CD4-positive, alpha-beta T cell (primary cell): ENCODE measurements at regions not wholly inside any gene's neighbourhood (a gene's known extent, or its start where the extent isn't known, plus 50 kb on each side); places are given as distances from the start of the nearest gene placed in this dataset. TPM values are rescaled to one million over a fixed set of nuclear protein-coding genes. Genes with fewer than 3 reads are reported as not detected.

Source experiments
- ATAC-seq: fragments of 200-7000 bp; cut with Tn5 transposase; one replicate; pipeline ENCODE4 v1.10.0; 2022; ENCODE audit warnings: mild to moderate bottlenecking; ENCODE audit not compliant: poor library complexity
- CTCF ChIA-PET: fragments of 350-600 bp; sonication (Branson Sonifier 250); formaldehyde crosslinking; loops from one replicate; lab custom pipeline; 2021; ENCODE audit warnings: antibody characterized with exemption, inconsistent platforms; lab: Charles Lee
- POLR2A ChIA-PET: fragments of 350-600 bp; sonication (Branson Sonifier 250); formaldehyde crosslinking; loops from one replicate; lab custom pipeline; 2021; ENCODE audit warnings: antibody characterized with exemption, inconsistent platforms; lab: Charles Lee
- DNase-seq, 14 experiments: peaks; one replicate each; pipeline ENCODE4 v3.0.0-alpha.2; 2013 to 2020; ENCODE audit warnings: mixed read lengths in 2 of 14
- H3K27ac ChIP-seq, 2 donors: one replicate each; pipeline versions ENCODE4 v1.5.1 to v1.7.0; 2013; ENCODE audit warnings: low read length in 2 of 2, low read depth in 1 of 2, mild to moderate bottlenecking in 1 of 2
- H3K27me3 ChIP-seq, 2 experiments: 1 replicate in 1 of 2; 2 replicates in 1 of 2; pipeline versions ENCODE4 v1.6.1 to v1.7.0; 2013; ENCODE audit warnings: low read length in 2 of 2, control low read depth in 1 of 2, mild to moderate bottlenecking in 1 of 2, moderate library complexity in 1 of 2; ENCODE audit not compliant: insufficient read depth in 2 of 2, control insufficient read depth in 1 of 2
- H3K36me3 ChIP-seq: one replicate; pipeline ENCODE4 v1.6.1; 2013; ENCODE audit warnings: low read length, control low read depth; ENCODE audit not compliant: insufficient read depth
- H3K4me1 ChIP-seq: one replicate; pipeline ENCODE4 v1.6.1; 2013; ENCODE audit warnings: low read length, control low read depth; ENCODE audit not compliant: insufficient read depth
- H3K4me3 ChIP-seq: one replicate; pipeline ENCODE4 v1.5.1; 2013; ENCODE audit warnings: mild to moderate bottlenecking, low read length, moderate library complexity
- H3K9me3 ChIP-seq, 2 experiments: 1 replicate in 1 of 2; 2 replicates in 1 of 2; pipeline versions ENCODE4 v1.6.1 to v1.7.0; 2013; ENCODE audit warnings: low read length in 2 of 2, mild to moderate bottlenecking in 2 of 2, control low read depth in 1 of 2, moderate library complexity in 1 of 2; ENCODE audit not compliant: control insufficient read depth in 1 of 2, insufficient read depth in 1 of 2
- H3K27ac Mint-ChIP-seq: one replicate; pipeline ENCODE4 v1.8.0; 2020; ENCODE audit warnings: mixed read lengths
- H3K27me3 Mint-ChIP-seq: one replicate; pipeline ENCODE4 v1.8.0; 2021; ENCODE audit warnings: mixed read lengths
- H3K36me3 Mint-ChIP-seq: one replicate; pipeline ENCODE4 v1.8.0; 2021; ENCODE audit warnings: low read depth, mixed read lengths
- H3K4me1 Mint-ChIP-seq: one replicate; pipeline ENCODE4 v1.8.0; 2021; ENCODE audit warnings: low read depth, mixed read lengths
- H3K4me3 Mint-ChIP-seq: one replicate; pipeline ENCODE4 v1.8.0; 2020; ENCODE audit warnings: mild to moderate bottlenecking, mixed read lengths
- H3K9me3 Mint-ChIP-seq: one replicate; pipeline ENCODE4 v1.8.0; 2020; ENCODE audit warnings: mixed read lengths
- CTCF ChIP-seq: fragments of 200-600 bp; IDR thresholded peaks from one replicate; pipeline ENCODE4 v1.8.0; 2022; ENCODE audit warnings: antibody characterized with exemption, mild to moderate bottlenecking
- intact Hi-C, 2 experiments: fragments of 100-400 bp; cut with DNase I in 1 of 2; cut with micrococcal nuclease in 1 of 2; formaldehyde crosslinking; loops; one replicate each; pipeline versions ENCODE4 v1.15.1 to v1.9.0; 2023 to 2025; cut with DNase I, micrococcal nuclease
- microRNA-seq: library from miRNA; unstranded; fragments of <30 nt; microRNA quantifications from one replicate; pipeline ENCODE4 v1.2.0, GENCODE V29; 2021; ENCODE audit warnings: borderline microRNAs expressed, borderline replicate concordance

GRCh38 chr14:28709571-28710305 is 56.8 kb upstream of the FOXG1 start:
- H3K36me3 Mint-ChIP-seq: no peaks in the 10 kb centered on the region
- no peak overlapping the region for H3K27ac Mint-ChIP-seq
- H3K9me3 ChIP-seq: peaks cover 0 to 8% of the 10 kb centered on the region in 2 experiments
- ChIA-PET POLR2A (no interaction called here), CTCF (no interaction called here)
- H3K9me3 Mint-ChIP-seq: peaks cover 2% of the 10 kb centered on the region
- intact Hi-C loops: no loop called here
- TF ChIP-seq CTCF: no peak
- no peak for ATAC-seq
- H3K27ac ChIP-seq: no peak overlapping the region
- H3K4me1 Mint-ChIP-seq: no peaks in the 10 kb centered on the region
- H3K4me1 ChIP-seq: no peaks in the 10 kb centered on the region
- H3K4me3 ChIP-seq: no peak overlapping the region
- H3K36me3 ChIP-seq: no peaks in the 10 kb centered on the region
- no peak for DNase-seq
- no peak overlapping the region for H3K4me3 Mint-ChIP-seq
- no peaks in the 10 kb centered on the region for H3K27me3 Mint-ChIP-seq
- no peaks in the 10 kb centered on the region for H3K27me3 ChIP-seq

Small RNA genes in the stretch of these regions (microRNA-seq; reads per million reads assigned to microRNA genes)
- gene MIR3171: not detected
- not detected for gene MIR4307
